NCI-H748 treated with DMSO at 0.1 percent for 48 hours (cell line): ENCODE measurements at regions not wholly inside any gene's neighbourhood (a gene's known extent, or its start where the extent isn't known, plus 50 kb on each side); places are given as distances from the start of the nearest gene placed in this dataset.
"Not testable (repeated sequence)": the region's sequence is repeated elsewhere in the genome, so short reads cannot be mapped to it uniquely, and the experiment has no call there.

ENCODE experiments used
- DNase-seq: peaks from one replicate; lab custom pipeline; 2025; lab: John Stamatoyannopoulos, UW

GRCh38 chr6:67047996-67048395, 1341.0 kb upstream of the EYS start:
- DNase-seq, result no peak

GRCh38 chr6:67045076-67045475, 1338.0 kb upstream of the EYS start:
- no peak for DNase-seq

- no peak for DNase-seq
These were observed 1324.4 kb upstream of the EYS start for GRCh38 chr6:67031451-67031850.

- no peak for DNase-seq
These were observed 1323.8 kb upstream of the EYS start for GRCh38 chr6:67030861-67031260.

GRCh38 chr6:67016921-67017460, 1310.0 kb upstream of the EYS start:
- DNase-seq, result no peak

GRCh38 chr6:67011441-67011840, 1304.4 kb upstream of the EYS start:
- DNase-seq, result no peak

- DNase-seq, result peak; percentile 36
These were observed 1302.8 kb upstream of the EYS start for GRCh38 chr6:67009818-67010217.

GRCh38 chr6:67003844-67004243, 1296.8 kb upstream of the EYS start:
- no peak for DNase-seq

GRCh38 chr6:67000121-67000520, 1293.1 kb upstream of the EYS start:
- DNase-seq, result no peak

- DNase-seq, result not testable (repeated sequence)
These were observed 1290.6 kb upstream of the EYS start for GRCh38 chr6:66997579-66997978.

GRCh38 chr6:66995669-66996068, 1288.6 kb upstream of the EYS start:
- no peak for DNase-seq

GRCh38 chr6:66993708-66994107, 1286.7 kb upstream of the EYS start:
- DNase-seq, result not testable (repeated sequence)

GRCh38 chr6:66993272-66993671, 1286.2 kb upstream of the EYS start:
- DNase-seq, result no peak

- no peak for DNase-seq
These were observed 1285.6 kb upstream of the EYS start for GRCh38 chr6:66992660-66993059.

- no peak for DNase-seq
These were observed 1279.9 kb upstream of the EYS start for GRCh38 chr6:66986940-66987339.

GRCh38 chr6:66985816-66986215, 1278.8 kb upstream of the EYS start:
- no peak for DNase-seq

- DNase-seq, result no peak
These were observed 1263.3 kb upstream of the EYS start for GRCh38 chr6:66970373-66970772.

GRCh38 chr6:66965227-66965626, 1258.2 kb upstream of the EYS start:
- no peak for DNase-seq

GRCh38 chr6:66964216-66964615, 1257.2 kb upstream of the EYS start:
- no peak for DNase-seq

GRCh38 chr6:66962082-66962481, 1255.1 kb upstream of the EYS start:
- no peak for DNase-seq

- DNase-seq, result no peak
These were observed 1254.2 kb upstream of the EYS start for GRCh38 chr6:66961191-66961590.

- no peak for DNase-seq
These were observed 1242.2 kb upstream of the EYS start for GRCh38 chr6:66949191-66949661.

- no peak for DNase-seq
These were observed 1241.1 kb upstream of the EYS start for GRCh38 chr6:66948106-66948505.

- DNase-seq, result peak; percentile 93
These were observed 1233.0 kb upstream of the EYS start for GRCh38 chr6:66940003-66940402.

- DNase-seq, result no peak
These were observed 1230.2 kb upstream of the EYS start for GRCh38 chr6:66937180-66937579.
